ENCODE measurements at regions not wholly inside any gene's neighbourhood (a gene's known extent, or its start where the extent isn't known, plus 50 kb on each side); places are given as distances from the start of the nearest gene placed in this dataset.
"Not testable (repeated sequence)": the region's sequence is repeated elsewhere in the genome, so short reads cannot be mapped to it uniquely, and the experiment has no call there.

DNA sequence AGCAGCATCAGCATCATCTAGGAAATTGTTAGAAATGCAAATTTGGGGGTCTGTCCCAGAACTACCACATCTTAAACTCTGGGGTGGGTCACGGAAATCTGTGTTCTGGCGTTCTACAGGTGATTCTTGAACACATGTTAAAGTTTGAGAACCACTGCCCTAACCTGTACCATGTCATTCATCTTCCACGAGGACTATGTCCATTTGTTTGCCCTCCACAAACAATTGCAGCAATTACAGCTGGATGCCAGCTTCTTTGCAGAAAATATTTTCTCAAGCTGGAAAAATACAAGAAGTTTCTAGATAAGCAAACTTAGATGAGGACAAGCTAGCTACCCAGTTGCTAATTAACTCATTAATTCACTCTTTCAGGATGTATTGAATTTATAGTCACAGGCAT lies 54.1 kb downstream of the MAFB start:
- no peak for DNase-seq (ENCODE audit: low read depth in 3 of 3)

DNA sequence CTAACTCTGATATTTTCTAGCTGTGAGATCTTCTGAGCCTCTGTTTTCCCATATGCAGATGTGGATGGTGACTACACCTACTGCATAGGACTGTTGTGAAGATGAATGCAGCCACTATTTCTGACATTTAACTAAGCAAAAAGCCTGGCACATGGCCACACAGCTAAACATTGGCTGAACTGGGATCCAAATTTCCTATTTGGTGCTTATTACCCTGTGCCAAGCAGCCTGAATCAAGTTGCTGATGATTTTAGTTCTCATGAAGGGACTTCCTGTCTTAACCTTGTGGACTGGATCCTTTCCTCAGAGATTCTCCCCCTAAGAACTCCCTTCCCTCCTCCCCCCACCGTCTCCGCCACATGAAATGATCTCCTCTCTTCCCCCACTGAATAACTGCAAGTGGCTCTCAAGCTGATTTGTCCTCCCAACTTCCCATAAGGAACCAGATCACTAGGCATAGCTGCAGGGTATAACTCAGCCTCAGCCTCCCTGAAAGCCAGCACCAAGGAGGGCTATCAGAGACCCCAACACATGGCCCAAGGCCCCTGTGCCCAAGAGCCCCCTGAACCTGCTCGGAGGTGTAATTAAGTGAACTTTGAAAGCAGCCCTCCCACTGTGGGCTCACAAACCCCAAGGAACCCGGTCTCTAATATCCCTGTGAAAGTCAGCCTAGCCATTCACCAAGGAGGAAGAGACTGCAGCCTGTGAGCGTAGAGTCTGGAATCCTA lies 55.7 kb downstream of the MAFB start:
- no peak for DNase-seq (ENCODE audit: low read depth in 3 of 3)

DNA sequence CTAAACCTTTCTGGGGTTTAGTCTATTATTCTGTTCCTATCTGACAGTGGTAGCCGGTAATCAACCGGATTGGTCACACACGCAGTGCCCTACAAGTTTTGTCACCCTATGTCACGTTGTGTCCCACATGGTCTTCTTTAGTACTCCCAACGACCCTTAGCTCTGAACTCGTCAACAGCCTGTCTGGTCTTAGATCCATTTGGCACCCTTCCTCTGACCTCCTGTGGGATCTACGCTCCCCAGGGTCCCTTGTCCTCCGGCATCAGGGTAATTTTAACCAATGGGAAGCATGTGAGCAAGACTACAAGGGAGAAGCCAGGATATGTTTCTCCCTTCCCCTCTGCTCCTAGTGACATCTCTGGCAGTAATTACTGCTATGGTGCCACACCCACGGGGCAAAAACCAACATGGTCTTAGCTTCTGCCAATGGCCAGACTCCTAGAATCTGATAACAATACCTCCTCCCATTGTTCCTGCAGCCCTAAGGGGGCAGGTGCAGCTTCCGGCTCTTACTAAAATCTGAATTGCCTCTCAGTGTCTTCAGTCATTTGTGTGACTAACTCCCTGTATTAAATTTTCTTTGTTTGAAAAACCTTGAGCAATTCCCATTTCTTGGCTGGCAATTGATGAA lies 56.6 kb downstream of the MAFB start:
- no peak for DNase-seq (ENCODE audit: low read depth in 3 of 3)

DNA sequence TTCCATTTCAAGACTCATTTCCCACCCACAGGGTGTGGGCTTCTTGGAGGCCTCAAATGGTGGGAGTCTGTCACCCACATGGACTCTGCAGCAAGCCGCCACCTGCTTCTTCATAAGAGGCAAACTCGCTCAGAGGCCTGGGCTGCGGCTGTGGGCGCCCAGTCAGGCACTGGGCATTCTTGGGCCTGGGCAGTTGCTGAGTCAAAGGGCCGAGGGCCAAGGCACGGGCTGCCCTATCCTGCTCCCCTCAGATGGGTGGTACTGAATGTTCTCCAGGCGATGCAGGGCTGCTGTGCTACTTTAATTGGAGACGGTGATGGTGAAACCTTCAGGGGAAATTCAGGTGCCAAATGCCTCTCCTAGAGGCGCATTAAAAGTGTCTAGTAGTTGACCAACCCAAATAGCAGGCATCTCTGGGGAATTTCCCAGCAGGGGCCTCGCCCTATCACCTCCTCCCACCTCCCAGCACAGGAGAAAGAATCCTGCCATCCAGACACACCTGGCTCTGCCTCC lies 57.9 kb downstream of the MAFB start:
- no peak for DNase-seq (ENCODE audit: low read depth in 3 of 3)

DNA sequence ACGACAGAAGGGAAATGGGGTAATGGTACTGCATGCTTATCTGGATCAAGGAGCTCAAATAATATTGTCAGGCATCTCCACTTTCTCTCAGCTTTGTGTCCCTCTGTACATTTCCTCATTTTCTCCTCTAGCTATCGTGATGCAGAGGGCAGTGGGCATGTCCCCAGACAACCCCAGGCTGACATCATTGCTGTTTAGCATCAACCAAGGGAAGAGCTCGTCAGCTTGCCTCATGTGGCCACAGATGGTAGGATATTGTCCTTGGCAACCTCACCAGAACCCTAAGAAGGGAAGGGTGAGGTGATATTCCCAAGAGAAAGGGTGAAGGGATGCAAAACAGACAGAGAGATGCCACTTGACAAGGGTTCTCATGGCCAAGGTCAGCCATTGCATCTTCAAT lies 58.3 kb downstream of the MAFB start:
- no peak for DNase-seq (ENCODE audit: low read depth in 3 of 3)

DNA sequence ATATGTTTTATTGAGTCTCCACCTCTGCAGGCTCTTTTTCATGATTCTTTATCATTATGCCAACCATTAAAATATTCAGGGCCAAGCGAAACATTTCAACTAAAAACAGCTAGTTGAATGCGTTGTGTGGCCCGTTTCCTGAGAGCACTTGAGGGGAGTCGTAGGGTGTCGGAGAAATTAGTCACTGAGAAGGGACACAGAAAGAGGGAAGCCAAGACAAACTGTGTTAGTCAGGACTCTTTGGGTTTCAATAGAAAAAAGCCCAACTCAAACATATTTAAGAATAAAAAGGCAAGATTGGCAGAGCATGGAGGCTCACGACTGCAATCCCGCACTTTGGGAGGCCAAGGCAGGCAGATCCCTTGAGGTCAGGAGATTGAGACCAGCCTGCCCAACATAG lies 58.9 kb downstream of the MAFB start:
- DNase-seq (ENCODE audit: low read depth in 3 of 3), result no peak

DNA sequence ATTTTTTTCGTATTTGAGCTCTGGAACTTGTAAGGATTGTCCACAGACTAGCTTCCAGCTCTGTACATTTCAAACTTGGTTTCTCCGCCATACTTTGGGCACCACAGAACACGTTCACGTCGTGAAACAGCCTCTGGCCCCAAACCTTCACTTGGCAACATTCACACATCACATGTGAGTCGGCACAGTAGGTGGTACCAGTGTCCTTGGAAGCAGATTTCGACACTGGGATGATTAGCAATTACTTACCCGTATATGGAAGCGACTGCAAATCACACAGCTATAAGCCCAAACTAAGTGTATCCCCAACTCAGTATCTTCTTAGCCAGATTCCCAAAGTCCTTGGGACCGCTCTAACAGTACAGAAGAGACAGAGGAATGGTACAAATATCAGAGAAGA lies 60.2 kb downstream of the MAFB start:
- DNase-seq (ENCODE audit: low read depth in 3 of 3), result no peak

DNA sequence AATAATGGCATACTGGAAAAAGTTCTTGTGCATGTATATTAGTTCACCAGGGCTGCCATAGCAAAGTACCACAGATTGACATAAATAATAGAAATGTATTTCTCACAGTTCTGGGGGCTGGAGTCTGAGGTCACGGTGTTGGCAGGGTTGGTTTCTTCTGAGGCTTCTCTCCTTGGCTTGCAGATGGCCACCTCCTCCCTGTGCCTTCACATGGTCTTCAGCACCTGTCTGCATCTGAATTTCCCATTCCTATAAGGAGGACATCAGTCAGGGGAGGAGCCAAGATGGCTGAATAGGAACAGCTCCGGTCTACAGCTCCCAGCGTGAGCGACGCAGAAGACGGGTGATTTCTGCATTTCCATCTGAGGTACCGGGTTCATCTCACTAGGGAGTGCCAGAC lies 70.0 kb downstream of the MAFB start:
- not testable (repeated sequence) for DNase-seq (ENCODE audit: low read depth in 3 of 3)

DNA sequence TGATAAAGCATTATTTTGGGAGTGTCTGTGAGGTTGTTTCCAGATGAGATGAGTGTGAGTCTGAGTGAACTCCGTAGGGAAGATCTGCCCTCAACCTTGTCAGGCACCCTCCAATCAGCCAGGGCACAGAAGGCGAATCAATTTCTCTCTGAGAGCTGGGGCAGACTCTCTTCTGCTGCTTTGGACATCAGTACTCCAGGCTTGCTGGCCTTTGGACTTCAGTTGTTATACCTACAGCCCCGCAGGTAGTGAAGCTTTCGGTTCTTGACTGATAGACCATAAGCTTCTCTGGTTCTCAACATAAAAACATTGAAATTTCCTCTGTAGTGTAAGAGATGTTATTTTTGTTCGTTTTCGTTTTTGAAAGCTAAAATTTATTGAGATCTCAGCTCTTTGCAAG lies 71.4 kb downstream of the MAFB start:
- DNase-seq (ENCODE audit: low read depth in 3 of 3), result no peak

DNA sequence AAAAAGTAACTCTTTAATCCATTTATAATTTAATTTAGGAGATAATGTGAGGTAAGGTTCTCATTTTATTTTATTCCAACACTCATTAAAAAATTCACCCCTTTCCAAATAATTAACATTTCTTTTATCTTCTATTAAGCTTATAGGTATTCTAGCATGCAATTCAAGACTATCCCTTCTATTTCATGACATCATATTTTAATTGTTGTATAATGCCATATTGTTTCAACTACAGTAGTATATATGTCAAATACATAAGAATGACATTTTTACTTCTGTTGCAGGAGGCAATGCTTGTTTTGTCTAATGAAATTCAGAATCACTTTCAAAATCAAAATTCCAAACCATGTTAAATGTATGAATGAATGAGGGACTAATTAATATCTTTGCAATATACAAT lies 76.2 kb downstream of the MAFB start:
- no peak for DNase-seq (ENCODE audit: low read depth in 3 of 3)

DNA sequence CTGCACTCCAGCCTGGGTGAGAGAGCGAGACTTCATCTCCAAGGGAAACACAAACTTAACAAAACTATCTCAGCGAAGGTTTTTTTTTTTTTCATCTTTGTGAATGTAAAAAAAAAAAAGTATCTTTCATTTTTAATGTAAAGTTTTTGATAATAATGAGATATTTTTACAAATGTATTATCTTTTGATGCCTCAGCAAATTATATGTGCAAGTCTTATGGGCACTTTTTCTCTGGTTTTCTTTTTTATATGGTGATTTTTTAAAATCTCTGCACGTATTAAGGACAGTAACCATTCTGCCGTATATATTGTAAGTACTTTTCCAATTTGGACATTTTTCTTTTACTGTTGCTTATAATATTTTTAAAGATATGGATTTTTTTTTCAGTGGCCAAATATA lies 76.8 kb downstream of the MAFB start:
- no peak for DNase-seq (ENCODE audit: low read depth in 3 of 3)

DNA sequence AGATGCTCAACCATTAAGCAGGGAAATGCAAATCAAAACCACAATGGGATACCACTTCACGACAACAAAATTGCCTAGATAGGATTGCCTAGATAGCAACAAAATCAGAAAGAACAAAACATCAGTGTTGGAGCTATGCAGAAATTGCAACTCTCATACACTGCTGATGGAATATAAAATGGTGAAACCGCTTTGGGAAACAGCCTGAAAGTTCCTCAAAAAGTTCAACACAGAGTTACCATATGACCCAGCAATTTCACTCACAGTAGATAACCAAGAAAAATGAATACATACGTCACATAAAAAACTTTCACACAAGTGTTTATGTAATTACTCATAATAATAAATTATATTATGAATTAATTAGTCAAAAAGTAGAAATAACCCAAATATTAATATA lies 78.3 kb downstream of the MAFB start:
- DNase-seq (ENCODE audit: low read depth in 3 of 3), result no peak

DNA sequence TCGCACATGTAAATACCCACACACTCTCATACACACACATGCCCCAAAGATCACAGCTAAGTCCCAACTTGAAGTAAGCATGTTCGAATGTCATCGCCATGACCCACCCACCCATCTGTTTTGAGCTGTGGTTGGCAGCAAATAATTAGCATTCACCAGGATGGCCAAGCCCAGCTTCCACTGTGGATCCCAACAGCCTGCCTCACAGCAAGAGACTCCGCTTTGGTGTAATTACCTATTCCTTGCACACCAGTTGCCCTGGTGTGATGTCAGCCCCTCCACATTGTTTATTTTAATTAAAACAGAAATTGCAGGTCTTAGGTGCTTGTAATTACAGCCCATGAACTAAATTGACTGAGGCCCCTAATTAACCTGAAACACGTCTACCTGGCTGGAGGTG lies 81.1 kb downstream of the MAFB start:
- no peak for DNase-seq (ENCODE audit: low read depth in 3 of 3)

DNA sequence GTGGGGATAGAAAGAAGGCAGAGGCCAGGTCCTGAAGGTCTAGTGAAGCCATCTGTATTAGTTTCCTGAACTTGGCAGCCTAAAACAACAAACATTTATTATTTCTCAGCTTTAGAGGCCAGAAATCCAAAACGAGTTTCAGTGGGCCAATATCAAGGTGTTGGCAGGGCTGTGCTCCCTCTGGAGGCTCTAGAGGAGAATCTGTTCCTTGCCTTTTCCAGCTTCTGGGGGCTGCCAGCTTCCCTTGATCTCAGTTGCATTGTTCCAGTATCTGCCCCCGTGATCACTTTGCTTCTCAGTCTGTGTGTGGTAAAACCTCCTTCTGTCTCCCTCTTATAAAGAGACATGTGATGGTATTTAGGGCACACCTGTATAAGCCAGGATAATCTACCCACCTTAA lies 82.4 kb downstream of the MAFB start:
- no peak for DNase-seq (ENCODE audit: low read depth in 3 of 3)

DNA sequence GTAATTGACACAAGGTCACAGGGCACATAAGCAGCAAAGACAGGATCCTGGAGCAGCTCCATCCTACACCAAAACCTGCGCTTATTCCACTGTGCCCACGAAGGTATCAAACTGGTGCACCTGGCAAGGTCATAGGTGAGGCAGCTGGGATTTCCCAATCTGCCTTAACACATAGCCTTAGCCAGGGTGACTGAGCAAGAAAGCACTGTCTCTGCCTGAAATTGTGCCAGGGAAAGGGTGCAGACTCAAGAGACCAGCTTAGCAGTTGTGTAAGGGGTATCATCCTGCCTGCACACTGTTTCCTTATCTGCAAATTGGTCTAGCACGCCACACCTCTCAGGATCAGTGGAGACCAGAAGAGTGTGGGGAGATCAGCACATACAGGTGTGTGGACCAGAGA lies 82.8 kb downstream of the MAFB start:
- DNase-seq (ENCODE audit: low read depth in 3 of 3), result no peak

DNA sequence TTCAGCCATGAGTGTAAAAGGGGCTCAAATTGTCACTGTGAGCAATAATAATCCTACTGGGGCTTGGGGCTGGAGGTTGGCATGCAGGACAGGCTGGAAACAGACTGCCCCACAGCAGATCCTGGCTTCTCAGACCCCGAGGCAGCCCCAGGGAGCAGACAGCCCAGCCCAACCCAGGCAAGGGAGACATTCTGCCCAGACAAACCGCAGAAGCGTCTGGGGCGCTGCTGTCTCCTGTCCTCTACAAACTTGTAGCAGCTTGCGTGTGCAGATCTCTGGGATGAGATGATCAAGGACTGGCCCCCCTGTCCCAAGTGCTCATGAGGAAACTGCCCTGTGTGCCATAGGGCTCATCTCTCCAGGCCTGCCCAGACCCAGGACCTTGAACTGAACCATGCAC lies 84.6 kb downstream of the MAFB start:
- no peak for DNase-seq (ENCODE audit: low read depth in 3 of 3)

DNA sequence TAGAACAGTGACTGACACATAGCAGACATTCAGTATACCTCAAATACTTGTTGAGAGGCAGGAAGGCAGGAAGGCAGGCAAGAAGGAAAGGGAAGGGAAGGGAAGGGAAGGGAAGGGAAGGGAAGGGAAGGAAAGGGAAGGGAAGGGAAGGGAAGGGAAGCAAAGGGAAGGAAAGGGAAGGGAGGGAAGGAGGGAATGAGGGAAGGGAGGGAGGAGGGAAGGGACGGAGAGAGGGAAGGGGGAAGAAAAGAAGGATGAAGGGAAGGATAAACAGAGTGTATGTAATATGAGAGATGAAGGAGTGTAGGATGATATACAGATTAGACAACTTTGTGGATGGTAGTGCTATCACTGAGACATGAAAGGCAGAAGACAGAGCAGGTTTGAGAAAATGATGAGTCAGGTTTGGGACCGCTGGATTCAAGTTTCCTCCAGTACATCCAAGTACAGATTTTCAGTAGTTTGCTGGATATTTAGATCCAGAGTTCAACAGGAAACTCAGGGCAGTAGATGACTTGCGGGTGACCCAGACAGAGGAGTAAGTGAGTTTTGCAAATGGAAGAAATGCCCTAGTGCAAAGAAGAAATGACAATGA lies 85.9 kb downstream of the MAFB start:
- no peak for DNase-seq (ENCODE audit: low read depth in 3 of 3)

DNA sequence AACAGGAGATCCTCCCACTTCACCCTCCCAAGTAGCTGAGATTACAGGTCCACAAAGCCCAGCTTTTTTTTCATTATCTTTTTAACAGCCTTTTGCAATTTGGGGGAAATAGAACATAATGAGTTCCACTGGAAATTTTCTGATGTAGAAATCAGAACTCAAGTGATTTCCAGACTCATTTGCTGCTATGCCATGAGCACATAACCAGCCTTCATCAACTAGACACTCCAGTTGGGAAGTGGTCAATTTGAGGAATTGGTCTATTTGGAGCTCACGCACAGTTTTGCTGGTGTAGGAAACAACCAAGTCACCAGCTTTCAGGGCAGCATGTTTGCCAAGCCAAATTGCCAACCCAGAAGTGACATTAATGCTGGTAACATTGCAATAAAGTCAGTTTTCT lies 86.7 kb downstream of the MAFB start:
- no peak for DNase-seq (ENCODE audit: low read depth in 3 of 3)

DNA sequence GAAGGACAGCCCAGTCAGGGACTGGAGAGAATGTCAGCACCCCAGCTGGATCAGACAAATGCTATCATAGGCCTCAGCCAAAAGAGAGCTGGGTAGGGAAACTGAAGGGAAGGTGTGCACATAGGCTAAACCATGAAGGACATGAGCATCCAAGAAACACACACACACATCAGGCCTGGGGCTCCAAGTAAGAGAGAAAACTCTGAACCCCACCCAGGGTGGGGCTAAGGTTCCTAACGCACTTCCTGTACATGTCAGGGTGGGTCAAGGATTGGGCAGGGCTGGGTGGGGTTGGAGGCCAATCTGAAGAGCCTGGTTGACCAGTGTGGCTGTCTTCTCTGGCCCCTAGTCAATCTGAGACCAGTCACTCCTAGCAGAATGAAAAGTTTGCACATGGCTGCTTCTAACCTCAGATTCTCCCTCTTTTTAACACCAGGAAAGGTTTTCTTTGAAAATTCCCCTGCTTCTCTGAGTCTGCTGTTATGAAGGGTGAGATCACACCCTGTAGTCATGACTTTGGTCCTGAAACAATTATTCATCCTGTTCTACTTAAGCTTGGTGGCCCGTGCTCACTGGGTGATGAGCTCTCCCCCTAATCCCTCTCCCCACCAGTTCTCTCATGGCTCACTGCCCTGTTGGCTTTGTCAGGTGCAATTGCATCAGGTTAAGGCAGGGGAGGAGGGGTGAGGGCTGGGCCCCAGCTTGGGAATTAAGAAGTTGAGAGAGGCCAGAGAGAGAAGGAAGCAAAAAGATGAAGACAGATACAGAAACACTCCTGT lies 88.4 kb downstream of the MAFB start:
- no peak for DNase-seq (ENCODE audit: low read depth in 3 of 3)

DNA sequence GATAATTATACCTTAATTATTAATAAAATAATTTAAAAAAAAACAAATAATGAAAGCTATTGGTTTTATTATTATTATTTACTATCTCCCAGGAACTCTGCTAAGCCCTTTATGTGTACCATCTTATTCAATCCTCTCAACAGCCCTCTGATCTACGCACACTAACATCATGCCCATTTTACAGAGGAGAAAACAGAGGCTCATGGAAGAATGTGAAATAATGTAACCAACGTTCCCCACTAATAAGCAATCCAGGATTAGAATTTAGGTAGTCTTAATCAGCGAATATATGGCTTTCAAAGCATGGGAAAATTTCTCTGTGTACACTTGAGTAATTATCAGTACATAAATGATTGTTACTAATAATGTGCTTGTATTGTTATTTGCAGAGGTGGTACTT lies 89.0 kb downstream of the MAFB start:
- DNase-seq (ENCODE audit: low read depth in 3 of 3), result no peak

DNA sequence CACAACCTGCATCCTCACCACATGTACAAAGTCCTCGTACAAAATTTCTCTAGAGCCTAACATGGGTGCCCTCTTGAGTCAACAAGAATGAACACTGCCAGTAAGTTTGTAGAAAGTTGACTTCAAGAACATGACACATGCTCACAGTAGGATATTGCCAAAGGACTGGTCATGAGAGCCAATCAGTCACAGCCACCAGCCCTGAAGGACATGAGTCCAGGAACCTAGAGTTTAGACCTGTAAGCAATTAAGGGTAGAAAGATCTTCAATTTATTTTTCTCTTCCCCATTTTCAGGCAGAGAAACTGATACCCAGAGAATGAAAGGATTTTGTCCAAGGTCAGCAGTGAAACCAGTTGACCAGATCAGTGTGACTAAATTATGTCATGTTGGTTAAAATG lies 96.1 kb downstream of the MAFB start:
- no peak for DNase-seq (ENCODE audit: low read depth in 3 of 3)

DNA sequence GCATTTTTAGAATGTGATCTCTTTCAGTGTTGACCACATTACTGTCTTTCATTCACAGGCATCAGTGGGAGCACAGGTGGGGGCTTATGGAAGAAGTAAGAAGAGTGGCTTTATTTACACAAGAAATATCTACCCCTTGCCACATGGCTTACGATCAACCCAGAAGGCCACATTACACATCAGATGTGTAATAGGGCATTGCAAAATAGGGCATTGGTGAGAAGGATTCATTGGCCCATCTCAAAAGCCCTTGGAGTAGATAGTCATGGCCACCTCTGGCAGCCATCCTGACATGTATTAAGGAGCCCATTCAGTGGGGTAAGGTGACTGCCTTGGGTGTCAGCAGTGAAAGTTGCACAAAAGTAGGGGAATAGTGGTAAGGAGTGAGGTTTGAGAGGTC lies 97.5 kb downstream of the MAFB start:
- DNase-seq (ENCODE audit: low read depth in 3 of 3), result no peak

DNA sequence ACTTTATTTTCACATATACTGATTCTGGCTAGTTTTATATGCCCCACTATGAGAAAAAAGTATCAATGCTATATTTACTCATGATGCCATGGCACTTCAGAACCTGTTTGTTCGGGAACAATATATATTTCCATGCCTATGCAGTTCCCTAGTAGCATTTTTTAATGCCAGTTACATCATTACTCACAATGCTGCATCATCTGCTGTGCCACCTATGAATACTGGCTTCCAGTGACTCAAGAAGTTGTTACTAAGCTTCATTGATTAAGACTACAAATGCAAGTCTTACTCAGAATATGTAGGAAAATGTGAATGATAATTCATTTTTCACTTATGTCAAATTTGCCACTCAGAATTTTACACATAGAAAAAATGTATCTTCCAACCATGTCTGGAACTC lies 97.9 kb downstream of the MAFB start:
- DNase-seq (ENCODE audit: low read depth in 3 of 3), result no peak
